ENCODE measurements at regions not wholly inside any gene's neighbourhood (a gene's known extent, or its start where the extent isn't known, plus 50 kb on each side); places are given as distances from the start of the nearest gene placed in this dataset.
A peak's percentile ranks its signal among the peaks of the same experiment; 100 is the strongest.

DNA sequence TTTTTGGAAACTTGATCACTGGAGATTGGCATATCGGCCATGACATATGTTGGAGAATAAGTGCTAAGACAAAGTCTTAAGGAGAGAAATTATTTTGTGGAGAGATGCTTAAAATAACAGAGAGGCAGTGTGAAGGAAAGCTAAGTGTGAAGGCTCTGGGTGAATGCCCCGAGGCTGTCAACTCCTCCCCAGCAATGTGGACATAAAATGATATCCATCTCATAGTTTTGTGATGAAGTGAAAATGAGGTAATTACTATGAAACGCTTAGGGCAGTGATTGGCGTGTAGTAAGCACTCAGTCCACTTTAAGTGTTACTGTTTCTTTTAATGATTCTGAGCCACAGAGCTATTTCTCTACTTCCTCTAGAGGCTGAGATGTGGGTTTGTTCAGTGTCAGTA, 195.8 kb upstream of the KLF12 start:
- no peak for DNase-seq

DNA sequence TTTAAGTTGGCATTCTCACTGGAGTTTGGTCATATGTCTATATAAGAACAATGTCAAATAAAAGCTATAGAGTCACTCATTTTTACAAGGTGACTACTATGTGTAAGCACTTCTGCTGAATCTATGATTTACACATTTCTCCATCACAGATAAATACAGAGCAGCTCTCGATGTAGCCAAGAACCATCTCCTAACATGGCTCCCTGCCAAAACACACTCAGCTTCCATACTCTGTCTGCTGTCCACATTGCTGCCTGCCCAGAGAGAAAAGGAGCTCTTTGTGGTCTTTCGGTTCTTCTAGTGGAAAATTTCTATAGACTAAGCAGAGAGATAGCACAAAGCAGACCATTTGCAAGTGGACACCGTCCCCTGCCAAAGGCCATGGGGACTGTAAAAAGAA, 190.9 kb upstream of the KLF12 start:
- DNase-seq, result peak; percentile 9

- no peak for DNase-seq
Observed at GRCh38 chr13:74324338-74324737, 190.1 kb upstream of the KLF12 start.

DNA sequence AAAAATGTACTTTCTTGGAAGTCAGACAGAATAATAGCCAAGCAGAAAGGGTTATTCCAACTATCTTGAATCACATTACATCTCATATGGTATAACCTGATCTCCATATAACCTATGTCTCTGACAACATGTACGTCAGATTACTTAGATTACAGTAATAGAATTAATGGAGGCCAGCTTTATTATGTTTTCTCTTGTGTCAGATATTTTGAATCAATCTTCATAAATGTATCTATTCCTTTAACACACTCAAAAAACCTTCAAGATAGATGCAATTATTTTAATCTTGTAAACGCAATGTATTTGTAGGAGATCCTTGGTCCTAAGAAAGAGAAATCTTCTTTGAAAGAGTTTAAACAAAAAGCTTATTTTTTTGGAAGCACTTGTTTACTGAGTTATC, 188.4 kb upstream of the KLF12 start:
- DNase-seq, result no peak

- no peak for DNase-seq
Observed at GRCh38 chr13:74320282-74320681, 186.1 kb upstream of the KLF12 start.

DNA sequence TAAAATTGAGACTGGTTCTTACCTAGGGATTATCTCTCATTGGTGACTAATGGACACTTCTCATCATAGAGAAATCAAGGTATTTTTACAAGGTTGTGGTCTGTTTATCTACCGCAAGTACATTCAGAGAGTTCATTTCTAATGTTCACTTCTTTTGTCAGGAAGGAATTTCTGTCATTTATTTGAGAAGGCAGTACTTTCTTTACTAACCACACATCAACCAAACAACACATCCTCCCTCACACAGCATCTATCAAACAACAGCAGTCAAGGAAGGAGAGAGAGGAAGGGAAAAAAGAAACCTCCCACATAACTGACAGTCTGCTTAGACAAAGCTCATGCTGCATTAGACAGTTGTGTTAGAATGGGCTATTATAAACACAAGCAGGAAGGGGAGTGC, 182.3 kb upstream of the KLF12 start:
- no peak for DNase-seq

DNA sequence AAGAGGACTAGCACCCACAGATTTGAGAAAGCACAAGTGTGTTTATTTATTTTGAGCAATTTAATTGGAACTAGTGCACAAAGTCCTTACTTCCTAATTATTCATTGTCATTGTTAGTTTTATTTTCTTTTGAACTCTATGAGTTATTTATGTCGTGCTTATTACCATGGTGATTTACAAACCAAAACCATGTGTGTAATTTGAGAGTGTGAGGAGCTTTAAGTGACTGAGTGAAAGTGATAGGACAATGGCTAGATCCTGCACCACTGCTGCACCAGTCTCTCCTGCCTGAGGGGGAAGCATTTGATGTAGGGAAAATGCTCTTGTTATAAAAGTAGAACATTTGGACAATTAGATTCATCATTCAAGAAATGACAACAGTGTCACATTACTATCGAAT, 172.3 kb upstream of the KLF12 start:
- DNase-seq, result peak; percentile 1

DNA sequence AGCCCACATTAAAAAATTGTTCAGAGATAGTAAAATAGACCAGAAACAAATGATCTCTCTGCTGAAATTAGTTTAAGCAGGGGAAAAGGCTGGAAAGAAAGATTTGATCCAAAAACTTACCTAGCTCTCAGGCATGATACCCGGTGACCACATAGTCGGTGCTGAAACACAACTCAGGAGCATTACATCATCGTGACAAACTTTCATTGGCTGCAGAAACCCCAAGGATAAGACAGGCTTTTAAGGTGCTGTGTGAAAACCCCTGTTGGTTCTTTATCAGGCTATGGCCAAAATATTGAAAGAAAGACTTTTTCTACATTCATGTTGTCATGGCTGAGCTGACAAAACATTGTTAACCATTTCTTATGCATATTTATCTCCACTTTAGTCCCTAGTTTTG, 171.7 kb upstream of the KLF12 start:
- DNase-seq, result no peak

- DNase-seq, result no peak
Observed at GRCh38 chr13:74301258-74301935, 167.2 kb upstream of the KLF12 start.

DNA sequence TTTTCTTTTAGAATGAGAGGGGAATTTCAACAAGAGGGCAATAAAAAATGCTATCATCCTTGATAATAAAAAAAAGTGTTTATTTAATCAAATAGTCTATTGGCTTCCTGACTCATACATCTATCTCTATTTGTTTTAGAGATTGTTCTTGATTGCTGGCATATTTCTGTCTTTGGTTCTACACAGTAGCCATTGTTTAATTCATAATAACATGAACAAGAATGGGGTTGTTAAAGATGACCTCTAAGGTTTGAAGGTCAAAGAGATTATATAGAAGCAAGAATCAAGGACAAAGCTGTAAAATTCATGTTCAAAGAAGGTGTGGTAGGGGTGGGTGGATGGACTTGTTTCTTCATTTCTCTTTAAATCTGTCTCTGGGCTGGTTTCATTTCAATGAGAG, 166.0 kb upstream of the KLF12 start:
- DNase-seq, result no peak

DNA sequence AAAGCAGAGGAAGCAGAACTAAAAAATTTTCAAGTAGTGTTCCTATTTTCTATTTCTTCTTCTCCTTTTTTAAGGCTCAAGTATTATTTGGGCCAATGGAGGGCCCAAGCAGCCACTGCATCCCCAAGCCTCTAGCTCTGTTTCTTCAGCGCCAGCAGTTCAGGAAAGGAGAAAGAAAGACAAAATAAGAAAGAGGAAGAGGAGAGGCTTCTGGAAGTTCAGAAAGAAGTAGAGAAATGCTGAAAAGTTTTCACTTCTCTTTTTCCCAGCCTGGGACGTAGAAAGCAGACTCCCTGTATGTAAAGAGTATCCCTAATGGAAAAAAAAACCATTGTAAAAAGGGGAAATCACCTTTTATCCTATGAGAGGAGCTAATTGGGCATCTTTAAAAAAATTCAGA, 165.5 kb upstream of the KLF12 start:
- no peak for DNase-seq

DNA sequence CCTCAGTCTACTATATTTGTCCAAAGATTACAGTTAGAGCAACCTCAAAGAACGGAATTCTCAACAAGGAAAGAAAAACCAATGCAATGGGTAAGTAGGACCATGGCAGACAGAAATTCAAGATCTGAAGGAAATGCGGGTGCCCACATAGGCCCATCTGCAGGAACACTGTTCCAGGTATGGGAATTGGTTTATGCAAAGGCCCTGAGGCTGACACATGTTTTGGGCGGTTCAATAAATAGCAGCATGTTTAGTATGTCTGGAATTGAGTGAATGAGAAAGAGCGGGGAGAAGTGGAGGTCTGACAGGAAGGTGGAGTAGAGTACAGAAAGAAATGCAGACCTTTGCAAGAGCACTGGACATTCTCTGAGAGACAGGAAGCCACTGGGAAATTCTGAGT, 164.7 kb upstream of the KLF12 start:
- no peak for DNase-seq

DNA sequence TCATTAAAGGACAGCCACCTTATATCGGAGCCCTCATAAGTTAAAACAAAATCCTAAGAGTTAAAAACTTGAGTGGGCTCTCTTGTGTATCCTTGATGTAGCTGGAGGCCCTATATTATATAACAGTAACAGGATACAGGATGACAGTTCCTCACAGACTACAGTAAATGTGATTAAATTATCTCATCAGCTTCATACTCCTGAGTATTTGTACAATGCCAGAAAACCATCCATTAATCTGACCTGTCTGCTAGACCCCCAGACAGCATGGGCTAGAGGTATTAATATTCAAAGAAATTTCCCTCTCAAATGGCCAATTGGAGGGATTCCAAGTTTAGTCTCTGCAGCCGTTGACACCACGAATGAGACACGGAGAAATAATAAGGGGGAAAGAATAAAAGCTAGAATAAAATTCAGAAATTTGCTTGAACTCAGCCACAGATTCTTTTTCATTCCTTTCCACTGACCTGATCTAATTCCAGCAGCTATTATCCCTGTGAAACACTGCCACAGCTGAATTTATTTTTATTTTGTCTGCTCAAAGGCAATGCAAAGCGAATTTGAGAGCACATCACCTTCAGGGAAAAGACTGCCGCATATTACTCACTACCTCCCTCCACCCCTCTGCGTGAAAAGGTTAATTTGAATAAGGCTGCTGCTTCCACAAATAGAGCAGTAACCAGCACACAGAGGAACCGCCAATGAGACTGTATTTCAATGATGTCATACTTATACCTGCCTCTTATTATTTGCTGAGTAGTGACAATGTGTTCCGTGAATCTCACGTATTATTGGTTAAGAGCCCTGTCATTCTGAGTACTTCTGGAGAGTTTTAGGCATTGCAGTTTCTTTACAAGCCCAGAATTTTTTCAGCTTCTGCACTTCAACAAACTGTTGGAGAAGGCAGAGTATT, 155.9 kb upstream of the KLF12 start:
- peak; percentile 83 for DNase-seq

- no peak for DNase-seq
Observed at GRCh38 chr13:74289107-74289506, 154.9 kb upstream of the KLF12 start.

GRCh38 chr13:74288361-74288911, 154.2 kb upstream of the KLF12 start:
- peak; percentile 26 for DNase-seq

DNA sequence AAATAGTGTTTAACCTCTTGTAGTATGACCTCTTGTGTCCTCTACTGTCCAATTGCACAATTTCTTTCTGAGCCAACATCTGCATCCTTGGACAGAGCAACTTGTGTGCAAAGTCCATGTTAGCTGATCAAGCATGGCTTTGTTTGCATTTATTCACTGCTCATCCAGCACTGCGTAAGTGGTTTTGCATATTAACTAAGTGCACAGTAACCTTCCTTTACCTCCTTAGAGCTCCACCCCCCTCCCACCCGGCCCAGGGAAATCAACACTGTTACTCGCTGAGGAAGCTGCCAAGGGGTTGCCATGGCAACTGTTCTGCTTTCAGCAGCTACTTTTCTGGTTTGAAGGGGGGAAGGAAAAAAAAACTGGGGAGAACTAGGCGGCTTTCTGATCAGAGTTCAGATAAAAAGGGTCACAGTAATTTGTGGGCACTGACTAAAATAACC, 153.5 kb upstream of the KLF12 start:
- peak; percentile 78 for DNase-seq

- DNase-seq, result no peak
Observed at GRCh38 chr13:74280795-74281490, 146.7 kb upstream of the KLF12 start.

DNA sequence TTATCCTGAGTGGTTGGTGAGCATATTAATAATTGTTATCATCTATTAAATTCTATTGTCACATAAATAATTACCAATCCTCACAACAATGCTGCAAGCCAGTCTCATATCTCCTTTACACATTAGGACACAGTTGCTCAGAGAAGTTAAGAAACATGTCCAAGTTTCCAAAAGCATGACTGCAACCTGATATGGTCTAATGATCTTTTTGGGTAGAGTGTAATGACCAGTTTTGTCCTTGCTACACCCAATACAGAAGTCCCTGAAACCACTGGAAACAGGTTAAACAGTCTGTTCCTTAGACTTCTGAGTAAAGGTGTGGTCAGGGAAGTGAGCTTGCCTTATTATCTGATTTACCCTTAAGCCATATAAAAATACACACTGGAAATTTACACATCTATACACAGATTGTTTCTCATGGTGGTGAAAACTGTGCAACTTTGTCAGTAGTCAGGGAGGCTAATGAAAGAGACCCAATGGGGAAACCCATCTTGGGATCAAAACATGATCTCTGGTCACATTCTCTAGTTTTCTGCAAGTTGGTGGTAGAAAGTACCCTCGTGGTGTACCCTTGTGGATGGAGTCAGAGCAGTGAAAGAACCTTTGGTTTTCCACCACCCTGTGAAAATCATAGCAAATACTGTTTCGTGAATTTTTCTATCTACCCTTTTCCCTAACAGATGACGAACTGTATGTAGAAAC, 146.0 kb upstream of the KLF12 start:
- DNase-seq, result no peak

DNA sequence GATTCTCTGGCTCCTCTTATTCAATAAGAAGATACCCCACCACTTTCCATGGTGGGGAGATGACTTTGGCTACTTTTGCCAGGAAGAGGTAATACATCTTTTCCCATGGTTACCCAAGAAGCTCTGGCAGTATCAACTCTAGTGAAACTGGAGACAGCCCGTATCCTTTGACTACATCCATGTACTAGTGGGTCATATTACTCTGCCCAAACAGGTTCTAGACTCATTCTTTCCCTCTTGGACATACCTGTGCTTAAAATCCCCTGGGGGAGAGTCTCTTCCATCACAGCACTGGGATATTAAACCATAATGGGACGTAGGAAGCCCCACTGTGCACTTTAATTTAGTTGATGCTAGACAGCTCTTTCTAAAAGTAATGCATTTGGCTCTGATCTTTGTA, 144.7 kb upstream of the KLF12 start:
- no peak for DNase-seq

GRCh38 chr13:74274916-74275315, 140.7 kb upstream of the KLF12 start:
- no peak for DNase-seq

DNA sequence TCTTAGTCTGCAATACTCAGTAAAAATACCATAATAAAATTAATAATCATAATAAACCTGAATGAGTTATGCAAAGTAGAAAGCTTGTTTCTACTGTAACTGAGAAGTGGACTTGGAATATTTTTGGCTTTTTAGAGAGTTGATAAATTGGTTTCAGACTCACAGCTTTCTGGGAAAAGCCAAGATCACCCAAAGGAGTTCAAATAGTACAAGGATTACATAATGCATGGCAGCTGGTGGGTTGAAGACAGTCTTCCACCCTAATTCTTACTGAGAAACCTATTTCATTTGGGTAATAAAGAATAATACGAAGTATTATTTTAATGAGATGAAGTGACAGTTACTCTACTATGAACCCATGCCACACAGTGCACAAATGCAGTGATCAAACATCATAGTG, 139.4 kb upstream of the KLF12 start:
- DNase-seq, result no peak

DNA sequence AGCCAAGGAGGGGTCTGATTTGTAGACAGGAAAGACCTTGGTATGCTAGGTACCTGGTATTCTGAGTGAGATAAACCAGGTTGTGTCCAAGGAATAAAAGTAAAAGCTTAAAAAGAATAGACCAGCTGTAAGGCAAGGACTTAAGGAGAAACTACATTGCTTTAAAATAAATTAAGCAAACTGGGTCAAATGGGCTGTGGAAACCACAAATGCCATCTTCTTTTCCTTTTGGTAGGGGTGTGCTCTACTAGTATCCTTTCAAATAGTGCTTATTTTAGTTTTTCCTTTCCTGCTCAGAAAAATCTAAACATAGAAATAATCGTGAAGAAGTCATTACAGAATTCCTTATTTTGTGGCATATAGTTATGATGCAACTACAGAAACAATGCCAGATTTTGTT, 138.6 kb upstream of the KLF12 start:
- DNase-seq, result no peak

- DNase-seq, result no peak
Observed at GRCh38 chr13:74270018-74270417, 135.8 kb upstream of the KLF12 start.
